ENCODE measurements at regions not wholly inside any gene's neighbourhood (a gene's known extent, or its start where the extent isn't known, plus 50 kb on each side); places are given as distances from the start of the nearest gene placed in this dataset.

GRCh38 chr20:53714524-53714923, 120.9 kb upstream of the ZNF217 start:
- Histone ChIP-seq H3K9me3 (ENCODE audit: control insufficient read depth, insufficient read depth, low read length) (no peaks in the 10 kb centered on the region), H2BK20ac (ENCODE audit: low read depth, low read length) (no peak overlapping the region), H4K5ac (ENCODE audit: low read depth, low read length) (no peak overlapping the region), H4K8ac (ENCODE audit: low read depth in 2 of 2, low read length in 2 of 2) (no peak overlapping the region), H2AFZ (replicated peaks; ENCODE audit: low read length, poor library complexity) (peak overlapping the region; percentile 58), H2BK120ac (ENCODE audit: low read depth, low read length) (no peak overlapping the region), H3K4ac (ENCODE audit: low read depth, low read length) (peak overlapping the region; percentile 16; the same call in 1 of the 2 replicates), H3K79me1 (ENCODE audit: low read depth in 1 of 2, low read length in 2 of 2) (no peaks in the 10 kb centered on the region), H3K18ac (ENCODE audit: low read depth, low read length) (no peak overlapping the region), H3K14ac (replicated peaks; ENCODE audit: low read depth, low read length) (no peak overlapping the region), H3K4me1 (ENCODE audit: control insufficient read depth, insufficient read depth, low read length) (peaks cover 2% of the 10 kb centered on the region; the same call in 1 of the 2 replicates), H3K23ac (ENCODE audit: low read depth, low read length) (no peak overlapping the region), H3K9ac (ENCODE audit: low read depth, low read length) (no peak overlapping the region), H3K27ac (ENCODE audit: insufficient read depth, low read length) (no peak overlapping the region), H3K56ac (ENCODE audit: extremely low read depth, insufficient read depth, low read length) (no peak overlapping the region), H3K4me3 (ENCODE audit: insufficient read depth, low read depth, low read length) (no peak overlapping the region), H2AK5ac (ENCODE audit: low read depth, low read length) (peak overlapping the region; percentile 43; the same call in 1 of the 2 replicates), H3K36me3 (ENCODE audit: control insufficient read depth, insufficient read depth, low read length) (no peaks in the 10 kb centered on the region), H4K20me1 (ENCODE audit: insufficient read depth, low read length) (no peaks in the 10 kb centered on the region), H4K91ac (ENCODE audit: insufficient read depth, low read depth, low read length) (no peak overlapping the region), H3K9me1 (ENCODE audit: insufficient read depth, low read length) (peaks cover 9% of the 10 kb centered on the region), H3K4me2 (ENCODE audit: low read depth, low read length) (no peak overlapping the region), H2BK5ac (ENCODE audit: low read depth, low read length, poor library complexity, severe bottlenecking) (no peak overlapping the region), H2AK9ac (replicated peaks; ENCODE audit: low read depth, low read length, poor library complexity) (no peak overlapping the region), H3K27me3 (ENCODE audit: control insufficient read depth, insufficient read depth, low read length) (no peaks in the 10 kb centered on the region), H2BK15ac (ENCODE audit: low read depth, low read length) (no peak overlapping the region)
- ChIA-PET CTCF (no interaction called here), POLR2A (ENCODE audit: unreplicated experiment) (no interaction called here)
- in situ Hi-C loops (cut with MboI; ENCODE audit: low sequenced_read_pairs) (no loop called here), intact Hi-C loops (cut with micrococcal nuclease) (no loop called here), dilution Hi-C loops (cut with HindIII; ENCODE audit: low sequenced_read_pairs, unreplicated experiment) (no loop called here)
- no peak for TF ChIP-seq RAD21 (IDR thresholded peaks at IDR 0.05; ENCODE audit: low read length)
- TF ChIP-seq POLR2A (IDR thresholded peaks at IDR 0.05; ENCODE audit: low read depth, low read length) = no peak
- TF ChIP-seq CTCF (conservative IDR thresholded peaks at IDR 0.05; ENCODE audit: low read depth, low read length) = no peak
- no peak for TF ChIP-seq RCOR1 (IDR thresholded peaks at IDR 0.05; ENCODE audit: insufficient replicate concordance, low read length)
- no peak for TF ChIP-seq BHLHE40 (IDR thresholded peaks at IDR 0.05; ENCODE audit: low read depth, low read length)
- TF ChIP-seq MAFK (IDR thresholded peaks at IDR 0.05; ENCODE audit: low read depth, low read length) = no peak
- TF ChIP-seq FOS (IDR thresholded peaks at IDR 0.05; ENCODE audit: low read depth, low read length) = no peak
- TF ChIP-seq ELK1 (IDR thresholded peaks at IDR 0.05; ENCODE audit: borderline replicate concordance, low read depth, low read length) = no peak
- no peak for TF ChIP-seq NFE2L2 (IDR thresholded peaks at IDR 0.05; ENCODE audit: low read depth, low read length)
- no peak for TF ChIP-seq USF2 (IDR thresholded peaks at IDR 0.05; ENCODE audit: low read depth, low read length)
- TF ChIP-seq MXI1 (IDR thresholded peaks at IDR 0.05; ENCODE audit: borderline replicate concordance, low read depth, low read length) = no peak
- TF ChIP-seq MAZ (IDR thresholded peaks at IDR 0.05; ENCODE audit: borderline replicate concordance, low read depth, low read length) = no peak
- no peak for TF ChIP-seq SMC3 (IDR thresholded peaks at IDR 0.05; ENCODE audit: low read depth, low read length)
- no peak for TF ChIP-seq CEBPB (IDR thresholded peaks at IDR 0.05; ENCODE audit: low read depth, low read length)
- TF ChIP-seq CHD1 (IDR thresholded peaks at IDR 0.05; ENCODE audit: low read depth, low read length) = no peak
- no peak for TF ChIP-seq RFX5 (IDR thresholded peaks at IDR 0.05; ENCODE audit: low read depth, low read length)
- no CpG with 5 or more reads among the region's 4 CpGs for WGBS, 2 experiments (ENCODE audit: extremely low coverage in 2 of 2, insufficient read length in 1 of 2)
- DNase-seq (no peak), ATAC-seq (ENCODE audit: low read depth) (no peak)
- no TSS peak for BruUV-seq (replicated peaks)

Data from IMR-90 (cell line).